HUES6 (cell line): ENCODE measurements at regions not wholly inside any gene's neighbourhood (a gene's known extent, or its start where the extent isn't known, plus 50 kb on each side); places are given as distances from the start of the nearest gene placed in this dataset.

Experiments
- H3K27ac ChIP-seq: 2 replicates; pipeline ENCODE4 v1.7.0; 2013; ENCODE audit warnings: low read depth, mild to moderate bottlenecking, low read length, inconsistent platforms
- H3K27me3 ChIP-seq: 2 replicates; pipeline ENCODE4 v1.6.1; 2013; ENCODE audit warnings: low read length; ENCODE audit not compliant: control insufficient read depth, insufficient read depth
- H3K36me3 ChIP-seq: 2 replicates; pipeline ENCODE4 v1.6.1; 2013; ENCODE audit warnings: low read length; ENCODE audit not compliant: control insufficient read depth, insufficient read depth
- H3K4me1 ChIP-seq: 2 replicates; pipeline ENCODE4 v1.6.1; 2013; ENCODE audit warnings: low read length; ENCODE audit not compliant: control insufficient read depth, insufficient read depth
- H3K4me3 ChIP-seq: 2 replicates; pipeline ENCODE4 v1.5.1; 2013; ENCODE audit warnings: low read depth, low read length
- H3K9ac ChIP-seq: one replicate; pipeline ENCODE4 v1.6.1; 2013; ENCODE audit warnings: mild to moderate bottlenecking, low read length
- H3K9me3 ChIP-seq: 2 replicates; pipeline ENCODE4 v1.6.1; 2013; ENCODE audit warnings: low read depth, low read length; ENCODE audit not compliant: control insufficient read depth, insufficient read depth

GRCh38 chr18:29184654-29185053 lies 1007.7 kb upstream of the CDH2 start:
- Histone ChIP-seq H3K9ac (no peak overlapping the region), H3K4me3 (no peak overlapping the region), H3K36me3 (no peaks in the 10 kb centered on the region), H3K27ac (no peak overlapping the region), H3K9me3 (no peaks in the 10 kb centered on the region), H3K27me3 (no peaks in the 10 kb centered on the region), H3K4me1 (peaks cover 8% of the 10 kb centered on the region; the same call in 1 of the 2 replicates)

DNA sequence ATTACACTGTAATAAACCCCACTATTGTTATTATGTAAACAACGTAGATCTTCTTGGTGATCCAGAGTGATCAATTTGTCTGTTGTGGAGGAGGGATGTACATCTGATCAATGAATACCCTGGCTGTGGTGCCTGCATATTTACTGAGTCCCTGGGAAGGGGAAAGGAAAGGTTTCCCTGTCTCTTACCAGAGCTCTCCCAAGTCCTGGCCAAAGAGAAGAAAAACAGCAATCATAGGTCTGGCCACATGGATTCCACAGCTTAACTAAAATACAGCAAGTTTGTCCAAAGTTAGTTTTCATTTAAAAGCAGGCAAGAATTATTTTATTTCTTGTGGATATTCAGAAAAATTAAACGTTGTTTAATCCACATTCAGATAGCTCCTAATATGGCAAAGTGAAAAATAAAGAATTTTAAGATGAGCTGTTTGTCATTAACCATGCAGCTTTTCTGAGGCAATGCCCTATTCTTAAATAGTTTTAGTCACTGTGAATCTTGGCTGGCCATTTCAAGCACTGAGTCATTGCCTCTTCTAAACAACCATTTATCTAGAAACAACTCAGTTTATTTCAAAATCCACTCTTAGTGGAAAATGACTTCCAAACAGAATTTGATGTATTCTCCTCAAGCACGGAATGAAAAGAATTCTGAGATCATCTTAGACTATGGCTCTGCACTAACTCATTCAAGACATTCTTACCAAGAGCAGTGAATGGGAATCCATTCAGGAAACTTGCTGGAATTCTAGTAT lies 1004.4 kb upstream of the CDH2 start:
- peaks cover 4% of the 10 kb centered on the region; the same call in 1 of the 2 replicates for H3K4me1 ChIP-seq
- H3K9ac ChIP-seq = no peak overlapping the region
- H3K4me3 ChIP-seq = no peak overlapping the region
- no peaks in the 10 kb centered on the region for H3K36me3 ChIP-seq
- H3K27me3 ChIP-seq = no peaks in the 10 kb centered on the region
- H3K27ac ChIP-seq = no peak overlapping the region
- H3K9me3 ChIP-seq = no peaks in the 10 kb centered on the region

GRCh38 chr18:29176681-29177080 lies 999.8 kb upstream of the CDH2 start:
- H3K4me1 ChIP-seq = peaks cover 6% of the 10 kb centered on the region; the same call in 1 of the 2 replicates
- no peak overlapping the region for H3K4me3 ChIP-seq
- no peaks in the 10 kb centered on the region for H3K9me3 ChIP-seq
- H3K9ac ChIP-seq = no peak overlapping the region
- no peaks in the 10 kb centered on the region for H3K36me3 ChIP-seq
- H3K27ac ChIP-seq = no peak overlapping the region
- H3K27me3 ChIP-seq = no peaks in the 10 kb centered on the region

- no peak overlapping the region for H3K9ac ChIP-seq
- H3K9me3 ChIP-seq = no peaks in the 10 kb centered on the region
- no peaks in the 10 kb centered on the region for H3K36me3 ChIP-seq
- 0 out of 2 replicates have a peak, but pooled peaks cover 3% of the 10 kb centered on the region for H3K4me1 ChIP-seq
- no peaks in the 10 kb centered on the region for H3K27me3 ChIP-seq
- H3K27ac ChIP-seq = no peak overlapping the region
- no peak overlapping the region for H3K4me3 ChIP-seq
Measured at GRCh38 chr18:29174891-29175290, 998.0 kb upstream of the CDH2 start.

DNA sequence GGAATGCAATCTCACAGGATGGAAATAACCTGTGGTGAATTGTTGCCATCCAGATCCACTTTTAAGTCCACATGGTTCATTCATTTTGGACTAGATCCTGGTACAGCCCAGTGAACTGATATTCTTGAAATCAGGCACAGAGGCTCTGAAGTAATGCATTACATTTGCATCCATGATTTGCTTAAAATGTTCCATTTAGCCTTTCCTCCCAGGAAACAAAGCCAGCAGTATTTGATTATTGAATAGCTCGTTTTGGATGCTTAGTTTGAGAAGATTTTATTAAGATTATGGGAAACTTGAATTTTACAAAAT lies 995.8 kb upstream of the CDH2 start:
- Histone ChIP-seq H3K4me3 (no peak overlapping the region), H3K4me1 (0 out of 2 replicates have a peak, but pooled peaks cover 3% of the 10 kb centered on the region), H3K27ac (no peak overlapping the region), H3K9ac (no peak overlapping the region), H3K36me3 (no peaks in the 10 kb centered on the region), H3K9me3 (no peaks in the 10 kb centered on the region), H3K27me3 (no peaks in the 10 kb centered on the region)

- no peak overlapping the region for H3K27ac ChIP-seq
Measured at GRCh38 chr18:29171892-29172755, 995.2 kb upstream of the CDH2 start.

GRCh38 chr18:29169599-29169998 lies 992.7 kb upstream of the CDH2 start:
- no peaks in the 10 kb centered on the region for H3K36me3 ChIP-seq
- H3K27ac ChIP-seq = no peak overlapping the region
- H3K4me3 ChIP-seq = no peak overlapping the region
- no peak overlapping the region for H3K9ac ChIP-seq
- H3K27me3 ChIP-seq = no peaks in the 10 kb centered on the region
- 0 out of 2 replicates have a peak, but pooled peaks cover 4% of the 10 kb centered on the region for H3K4me1 ChIP-seq
- no peaks in the 10 kb centered on the region for H3K9me3 ChIP-seq

More at GRCh38 chr18:29171892-29172755, 995.2 kb upstream of the CDH2 start:
- H3K9me3 ChIP-seq = no peaks in the 10 kb centered on the region
- H3K9ac ChIP-seq = no peak overlapping the region
- no peak overlapping the region for H3K4me3 ChIP-seq
- H3K27me3 ChIP-seq = no peaks in the 10 kb centered on the region
- no peaks in the 10 kb centered on the region for H3K36me3 ChIP-seq
- H3K4me1 ChIP-seq = 0 out of 2 replicates have a peak, but pooled peaks cover 3% of the 10 kb centered on the region

- no peaks in the 10 kb centered on the region for H3K9me3 ChIP-seq
- peaks cover 11% of the 10 kb centered on the region; the same call in 1 of the 2 replicates for H3K4me1 ChIP-seq
- H3K27me3 ChIP-seq = no peaks in the 10 kb centered on the region
- H3K27ac ChIP-seq = peak overlapping the region; percentile 31; the same call in 1 of the 2 replicates
- no peak overlapping the region for H3K4me3 ChIP-seq
- H3K9ac ChIP-seq = no peak overlapping the region
- H3K36me3 ChIP-seq = no peaks in the 10 kb centered on the region
Measured at GRCh38 chr18:29164993-29165599, 988.2 kb upstream of the CDH2 start.

DNA sequence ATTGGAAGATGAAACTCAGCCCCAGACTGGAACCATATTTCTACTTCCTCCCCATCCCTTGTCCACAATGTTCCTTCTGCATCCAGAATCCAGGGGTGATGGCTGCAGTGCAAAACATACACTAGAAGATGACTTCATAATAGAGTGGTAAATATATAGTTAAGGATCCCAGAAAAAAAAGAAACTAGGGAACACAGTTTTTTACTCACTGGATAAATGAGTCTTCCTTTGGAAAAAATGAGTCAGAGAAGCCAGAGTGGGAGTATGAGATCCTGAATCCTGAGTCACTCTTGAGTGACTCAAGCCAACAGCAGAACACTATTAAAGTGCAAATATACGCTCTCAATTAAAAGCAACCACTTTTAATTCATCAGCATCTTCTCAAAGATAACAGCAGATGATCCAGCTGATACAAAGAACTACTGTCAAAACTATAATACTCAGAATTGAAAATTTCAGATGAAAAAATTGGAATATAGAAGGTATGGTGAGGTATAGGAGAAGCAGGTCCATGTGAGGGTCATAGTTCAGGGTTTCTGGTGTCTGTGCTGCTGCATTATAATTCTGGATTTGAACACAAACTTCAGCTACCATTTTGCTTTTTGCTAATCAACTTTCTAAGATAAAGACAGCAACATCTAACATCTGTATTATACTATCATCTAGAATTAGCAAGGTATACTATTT lies 987.2 kb upstream of the CDH2 start:
- no peaks in the 10 kb centered on the region for H3K9me3 ChIP-seq
- peak overlapping the region; percentile 31; the same call in 1 of the 2 replicates for H3K27ac ChIP-seq
- H3K36me3 ChIP-seq = no peaks in the 10 kb centered on the region
- peaks cover 18% of the 10 kb centered on the region; the same call in 1 of the 2 replicates for H3K4me1 ChIP-seq
- no peaks in the 10 kb centered on the region for H3K27me3 ChIP-seq
- no peak overlapping the region for H3K4me3 ChIP-seq
- no peak overlapping the region for H3K9ac ChIP-seq

DNA sequence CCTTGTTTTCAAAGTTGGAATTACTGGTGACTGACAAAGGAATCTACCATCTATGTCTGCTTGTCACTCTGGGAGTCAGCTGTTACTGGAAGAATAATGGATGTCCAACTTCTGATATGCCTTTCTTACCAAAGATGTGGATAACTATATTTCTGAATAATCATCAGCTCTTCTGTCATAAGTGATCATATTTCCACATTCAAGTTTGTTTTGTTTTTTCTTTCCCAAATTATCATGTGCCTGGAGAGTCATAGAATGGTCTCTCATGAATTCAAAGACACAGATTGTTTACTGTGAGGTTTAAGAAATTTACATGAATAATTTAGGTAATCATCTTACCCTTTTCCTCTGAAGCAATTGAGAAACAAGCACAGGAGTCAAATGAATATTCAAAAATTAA lies 986.7 kb upstream of the CDH2 start:
- Histone ChIP-seq H3K4me3 (no peak overlapping the region), H3K27ac (no peak overlapping the region), H3K9ac (no peak overlapping the region)

More for the DNA sequence above, 986.7 kb upstream of the CDH2 start:
- no peaks in the 10 kb centered on the region for H3K9me3 ChIP-seq
- peaks cover 18% of the 10 kb centered on the region; the same call in 1 of the 2 replicates for H3K4me1 ChIP-seq
- H3K36me3 ChIP-seq = no peaks in the 10 kb centered on the region
- H3K27me3 ChIP-seq = no peaks in the 10 kb centered on the region
